A549 (cell line): ENCODE measurements at regions not wholly inside any gene's neighbourhood (a gene's known extent, or its start where the extent isn't known, plus 50 kb on each side); places are given as distances from the start of the nearest gene placed in this dataset.

Experiments
- EP300 ChIP-seq, 2 experiments: fragments of >200 bp; sonication (Bioruptor Twin); formaldehyde crosslinking; IDR thresholded peaks; 2 replicates in 1 of 2; 3 replicates in 1 of 2; pipeline ENCODE4 v1.6.1; 2016 to 2017
- KDM1A ChIP-seq: fragments of 200-600 bp; sonication (generic); IDR thresholded peaks from 2 replicates; pipeline ENCODE4 v1.6.1; 2016; ENCODE audit warnings: low read depth, mild to moderate bottlenecking
- POLR2A ChIP-seq: IDR thresholded peaks from 2 replicates; pipeline ENCODE4 v1.6.1; 2012; ENCODE audit warnings: mild to moderate bottlenecking, low read length
- TF ChIP-seq, protein P1 (sequence below): fragments of >200 bp; sonication (Bioruptor Twin); formaldehyde crosslinking; IDR thresholded peaks from 3 replicates; pipeline ENCODE4 v1.5.1; 2016

DNA sequence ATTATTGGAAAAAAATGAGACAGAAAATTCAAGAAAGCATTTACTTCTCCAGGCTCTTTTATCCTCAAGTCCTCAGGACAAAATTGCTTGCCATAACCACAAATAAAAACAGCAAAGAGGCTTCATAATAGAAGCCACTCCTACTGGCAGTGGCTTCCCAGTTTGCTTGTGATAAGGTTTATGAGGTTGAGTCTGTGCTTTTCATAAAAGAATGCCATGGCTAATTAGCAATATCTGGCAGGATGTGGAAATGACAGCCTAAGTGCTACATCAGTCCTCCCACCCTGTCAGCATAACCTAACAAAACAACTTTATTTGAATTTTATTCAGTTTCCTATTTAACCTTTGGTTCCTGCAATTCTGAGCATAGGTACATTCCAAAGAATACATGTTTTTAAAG is 80.9 kb upstream of the HTR1E start:
- TF ChIP-seq, protein P1, sequence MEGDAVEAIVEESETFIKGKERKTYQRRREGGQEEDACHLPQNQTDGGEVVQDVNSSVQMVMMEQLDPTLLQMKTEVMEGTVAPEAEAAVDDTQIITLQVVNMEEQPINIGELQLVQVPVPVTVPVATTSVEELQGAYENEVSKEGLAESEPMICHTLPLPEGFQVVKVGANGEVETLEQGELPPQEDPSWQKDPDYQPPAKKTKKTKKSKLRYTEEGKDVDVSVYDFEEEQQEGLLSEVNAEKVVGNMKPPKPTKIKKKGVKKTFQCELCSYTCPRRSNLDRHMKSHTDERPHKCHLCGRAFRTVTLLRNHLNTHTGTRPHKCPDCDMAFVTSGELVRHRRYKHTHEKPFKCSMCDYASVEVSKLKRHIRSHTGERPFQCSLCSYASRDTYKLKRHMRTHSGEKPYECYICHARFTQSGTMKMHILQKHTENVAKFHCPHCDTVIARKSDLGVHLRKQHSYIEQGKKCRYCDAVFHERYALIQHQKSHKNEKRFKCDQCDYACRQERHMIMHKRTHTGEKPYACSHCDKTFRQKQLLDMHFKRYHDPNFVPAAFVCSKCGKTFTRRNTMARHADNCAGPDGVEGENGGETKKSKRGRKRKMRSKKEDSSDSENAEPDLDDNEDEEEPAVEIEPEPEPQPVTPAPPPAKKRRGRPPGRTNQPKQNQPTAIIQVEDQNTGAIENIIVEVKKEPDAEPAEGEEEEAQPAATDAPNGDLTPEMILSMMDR: no peak
- no peak for TF ChIP-seq EP300 (IDR thresholded peaks at IDR 0.05)
- no peak for TF ChIP-seq POLR2A
- no peak for TF ChIP-seq KDM1A
